MM.1S (cell line): ENCODE measurements at regions not wholly inside any gene's neighbourhood (a gene's known extent, or its start where the extent isn't known, plus 50 kb on each side); places are given as distances from the start of the nearest gene placed in this dataset.

Source experiments
- CTCF ChIP-seq: fragments of 300-600 bp; sonication (generic); IDR thresholded peaks from 2 replicates; pipeline ENCODE4 v1.5.1; 2016; ENCODE audit warnings: antibody characterized with exemption, low read length, mixed read lengths
- EZH2phosphoT487 ChIP-seq: fragments of 300-600 bp; sonication (generic); IDR thresholded peaks from 2 replicates; pipeline ENCODE4 v1.6.1; 2018; ENCODE audit warnings: antibody characterized with exemption, low read length

- TF ChIP-seq EZH2phosphoT487 = no peak
- no peak for TF ChIP-seq CTCF
These were observed 581.5 kb upstream of the RBFOX1 start for GRCh38 chr16:6751191-6751590.
